ENCODE measurements at regions not wholly inside any gene's neighbourhood (a gene's known extent, or its start where the extent isn't known, plus 50 kb on each side); places are given as distances from the start of the nearest gene placed in this dataset.

GRCh38 chr5:120207129-120207528 is 257.0 kb upstream of the PRR16 start:
- TF ChIP-seq CTCF (IDR thresholded peaks at IDR 0.05) (no peak), POLR2A (IDR thresholded peaks at IDR 0.05) (no peak)

All from tibial nerve (tissue), 3 donors.